ENCODE measurements at regions not wholly inside any gene's neighbourhood (a gene's known extent, or its start where the extent isn't known, plus 50 kb on each side); places are given as distances from the start of the nearest gene placed in this dataset.

- WGBS, 2 experiments (ENCODE audit: extremely low coverage in 2 of 2, insufficient read length in 1 of 2) = 85% methylated on average over 9 of the region's 18 CpGs; no CpG with 5 or more reads in 1 of the 2 experiments
- Histone ChIP-seq H3K56ac (ENCODE audit: extremely low read depth, insufficient read depth, low read length) (no peak overlapping the region), H4K8ac (ENCODE audit: low read depth in 2 of 2, low read length in 2 of 2) (no peak overlapping the region), H3K14ac (replicated peaks; ENCODE audit: low read depth, low read length) (no peak overlapping the region), H2AK5ac (ENCODE audit: low read depth, low read length) (no peak overlapping the region), H3K4me2 (ENCODE audit: low read depth, low read length) (no peak overlapping the region), H3K9me3 (ENCODE audit: control insufficient read depth, insufficient read depth, low read length) (no peaks in the 10 kb centered on the region), H3K36me3 (ENCODE audit: control insufficient read depth, insufficient read depth, low read length) (no peaks in the 10 kb centered on the region), H3K27ac (ENCODE audit: insufficient read depth, low read length) (no peak overlapping the region), H3K23ac (ENCODE audit: low read depth, low read length) (no peak overlapping the region), H2AK9ac (replicated peaks; ENCODE audit: low read depth, low read length, poor library complexity) (no peak overlapping the region), H3K4me3 (ENCODE audit: insufficient read depth, low read depth, low read length) (no peak overlapping the region), H2AFZ (replicated peaks; ENCODE audit: low read length, poor library complexity) (no peak overlapping the region), H2BK20ac (ENCODE audit: low read depth, low read length) (no peak overlapping the region), H4K91ac (ENCODE audit: insufficient read depth, low read depth, low read length) (no peak overlapping the region), H2BK15ac (ENCODE audit: low read depth, low read length) (no peak overlapping the region), H3K27me3 (ENCODE audit: control insufficient read depth, insufficient read depth, low read length) (no peaks in the 10 kb centered on the region), H3K4me1 (ENCODE audit: control insufficient read depth, insufficient read depth, low read length) (no peaks in the 10 kb centered on the region), H2BK120ac (ENCODE audit: low read depth, low read length) (no peak overlapping the region), H3K4ac (ENCODE audit: low read depth, low read length) (no peak overlapping the region), H3K18ac (ENCODE audit: low read depth, low read length) (no peak overlapping the region), H3K9me1 (ENCODE audit: insufficient read depth, low read length) (peaks cover 3% of the 10 kb centered on the region), H2BK5ac (ENCODE audit: low read depth, low read length, poor library complexity, severe bottlenecking) (no peak overlapping the region), H3K79me1 (ENCODE audit: low read depth in 1 of 2, low read length in 2 of 2) (peaks cover 15 to 32% of the 10 kb centered on the region in 2 experiments; a peak in 3 of 4 replicates), H3K9ac (ENCODE audit: low read depth, low read length) (no peak overlapping the region), H4K5ac (ENCODE audit: low read depth, low read length) (no peak overlapping the region), H4K20me1 (ENCODE audit: insufficient read depth, low read length) (peaks cover 48% of the 10 kb centered on the region)
- intact Hi-C loops (cut with micrococcal nuclease) = no loop called here
- ATAC-seq (ENCODE audit: low read depth) (no peak), DNase-seq (no peak)
- dilution Hi-C loops (cut with HindIII; ENCODE audit: low sequenced_read_pairs, unreplicated experiment) = no loop called here
- in situ Hi-C loops (cut with MboI; ENCODE audit: low sequenced_read_pairs) = no loop called here
- POLR2A ChIA-PET (ENCODE audit: unreplicated experiment) = no interaction called here
- CTCF ChIA-PET = no interaction called here
- BruUV-seq (replicated peaks) = no TSS peak
- TF ChIP-seq FOS (IDR thresholded peaks at IDR 0.05; ENCODE audit: low read depth, low read length) (no peak), MAZ (IDR thresholded peaks at IDR 0.05; ENCODE audit: borderline replicate concordance, low read depth, low read length) (no peak), RCOR1 (IDR thresholded peaks at IDR 0.05; ENCODE audit: insufficient replicate concordance, low read length) (no peak), NFE2L2 (IDR thresholded peaks at IDR 0.05; ENCODE audit: low read depth, low read length) (no peak), RFX5 (IDR thresholded peaks at IDR 0.05; ENCODE audit: low read depth, low read length) (no peak), MXI1 (IDR thresholded peaks at IDR 0.05; ENCODE audit: borderline replicate concordance, low read depth, low read length) (no peak), CEBPB (IDR thresholded peaks at IDR 0.05; ENCODE audit: low read depth, low read length) (no peak)
- TF ChIP-seq, protein P1, sequence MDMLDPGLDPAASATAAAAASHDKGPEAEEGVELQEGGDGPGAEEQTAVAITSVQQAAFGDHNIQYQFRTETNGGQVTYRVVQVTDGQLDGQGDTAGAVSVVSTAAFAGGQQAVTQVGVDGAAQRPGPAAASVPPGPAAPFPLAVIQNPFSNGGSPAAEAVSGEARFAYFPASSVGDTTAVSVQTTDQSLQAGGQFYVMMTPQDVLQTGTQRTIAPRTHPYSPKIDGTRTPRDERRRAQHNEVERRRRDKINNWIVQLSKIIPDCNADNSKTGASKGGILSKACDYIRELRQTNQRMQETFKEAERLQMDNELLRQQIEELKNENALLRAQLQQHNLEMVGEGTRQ (IDR thresholded peaks at IDR 0.05; ENCODE audit: low read depth, low read length) = no peak
Measured at GRCh38 chr16:85480727-85481101, 132.4 kb upstream of the GSE1 start.

Measured in IMR-90 (cell line).